Esophagus squamous epithelium (tissue), 4 donors: ENCODE measurements at regions not wholly inside any gene's neighbourhood (a gene's known extent, or its start where the extent isn't known, plus 50 kb on each side); places are given as distances from the start of the nearest gene placed in this dataset.

ENCODE experiments used
- POLR2A ChIP-seq, 4 donors: fragments of 450-650 bp; IDR thresholded peaks; one replicate each; pipeline ENCODE4 v1.6.1; 2017; ENCODE audit warnings: antibody characterized with exemption in 4 of 4, mild to moderate bottlenecking in 4 of 4, moderate library complexity in 3 of 4
- TF ChIP-seq, protein P1 (sequence below), 6 experiments: fragments of 450-650 bp in 4 of 6; fragments of 200-600 bp in 2 of 6; sonication (generic) in 2 of 6; IDR thresholded peaks; one replicate each; pipeline ENCODE4 v1.5.1; 2016 to 2019; ENCODE audit warnings: antibody characterized with exemption in 6 of 6, mild to moderate bottlenecking in 4 of 6, moderate library complexity in 4 of 6

GRCh38 chrX:143206966-143207365, 181.2 kb downstream of the SPANXN4 start:
- TF ChIP-seq, protein P1, sequence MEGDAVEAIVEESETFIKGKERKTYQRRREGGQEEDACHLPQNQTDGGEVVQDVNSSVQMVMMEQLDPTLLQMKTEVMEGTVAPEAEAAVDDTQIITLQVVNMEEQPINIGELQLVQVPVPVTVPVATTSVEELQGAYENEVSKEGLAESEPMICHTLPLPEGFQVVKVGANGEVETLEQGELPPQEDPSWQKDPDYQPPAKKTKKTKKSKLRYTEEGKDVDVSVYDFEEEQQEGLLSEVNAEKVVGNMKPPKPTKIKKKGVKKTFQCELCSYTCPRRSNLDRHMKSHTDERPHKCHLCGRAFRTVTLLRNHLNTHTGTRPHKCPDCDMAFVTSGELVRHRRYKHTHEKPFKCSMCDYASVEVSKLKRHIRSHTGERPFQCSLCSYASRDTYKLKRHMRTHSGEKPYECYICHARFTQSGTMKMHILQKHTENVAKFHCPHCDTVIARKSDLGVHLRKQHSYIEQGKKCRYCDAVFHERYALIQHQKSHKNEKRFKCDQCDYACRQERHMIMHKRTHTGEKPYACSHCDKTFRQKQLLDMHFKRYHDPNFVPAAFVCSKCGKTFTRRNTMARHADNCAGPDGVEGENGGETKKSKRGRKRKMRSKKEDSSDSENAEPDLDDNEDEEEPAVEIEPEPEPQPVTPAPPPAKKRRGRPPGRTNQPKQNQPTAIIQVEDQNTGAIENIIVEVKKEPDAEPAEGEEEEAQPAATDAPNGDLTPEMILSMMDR (IDR thresholded peaks at IDR 0.05) = no peak
- TF ChIP-seq POLR2A (IDR thresholded peaks at IDR 0.05) = no peak
